H9 (cell line): ENCODE measurements at regions not wholly inside any gene's neighbourhood (a gene's known extent, or its start where the extent isn't known, plus 50 kb on each side); places are given as distances from the start of the nearest gene placed in this dataset.
A peak's percentile ranks its signal among the peaks of the same experiment; 100 is the strongest.

Experiments
- DNase-seq: peaks from one replicate; pipeline ENCODE4 v3.0.0-alpha.2; 2017
- H2AFZ ChIP-seq: one replicate; pipeline ENCODE4 v1.6.1; 2013; ENCODE audit warnings: mild to moderate bottlenecking, low read length, control low read depth, moderate library complexity
- H2AK5ac ChIP-seq: 2 replicates; pipeline ENCODE4 v1.6.1; 2013; ENCODE audit warnings: low read length, control low read depth, mixed read lengths; ENCODE audit not compliant: insufficient read length
- H2BK120ac ChIP-seq: one replicate; pipeline ENCODE4 v1.6.1; 2013; ENCODE audit warnings: low read depth, mild to moderate bottlenecking, low read length, control low read depth, inconsistent platforms; ENCODE audit not compliant: poor library complexity, severe bottlenecking
- H2BK12ac ChIP-seq: 2 replicates; pipeline ENCODE4 v1.6.1; 2013; ENCODE audit warnings: low read length, control low read depth, mixed read lengths, low read depth; ENCODE audit not compliant: insufficient read length
- H2BK15ac ChIP-seq: 2 replicates; pipeline ENCODE4 v1.6.1; 2013; ENCODE audit warnings: low read depth, low read length, control low read depth
- H2BK20ac ChIP-seq: one replicate; pipeline ENCODE4 v1.6.1; 2013; ENCODE audit warnings: low read depth, mild to moderate bottlenecking, low read length, control low read depth, inconsistent platforms; ENCODE audit not compliant: poor library complexity, severe bottlenecking
- H2BK5ac ChIP-seq: 2 replicates; pipeline ENCODE4 v1.6.1; 2013; ENCODE audit warnings: low read length, control low read depth, mixed read lengths; ENCODE audit not compliant: insufficient read length
- H3K14ac ChIP-seq: 2 replicates; pipeline ENCODE4 v1.6.1; 2013; ENCODE audit warnings: low read length, control low read depth; ENCODE audit not compliant: insufficient read depth
- H3K18ac ChIP-seq: 2 replicates; pipeline ENCODE4 v1.6.1; 2013; ENCODE audit warnings: low read depth, mild to moderate bottlenecking, mixed read lengths, low read length, control low read depth; ENCODE audit not compliant: insufficient read length
- H3K23ac ChIP-seq: 2 replicates; pipeline ENCODE4 v1.6.1; 2013; ENCODE audit warnings: low read length, control low read depth, mixed read lengths, low read depth; ENCODE audit not compliant: insufficient read length
- H3K23me2 ChIP-seq: 2 replicates; pipeline ENCODE4 v1.6.1; 2013; ENCODE audit warnings: low read depth, mild to moderate bottlenecking, mixed read lengths, low read length, control low read depth; ENCODE audit not compliant: insufficient read length, poor library complexity, severe bottlenecking
- H3K27ac ChIP-seq: 2 replicates; pipeline ENCODE4 v1.5.1; 2013; ENCODE audit warnings: low read length, control low read depth, mixed read lengths, low read depth; ENCODE audit not compliant: insufficient read length
- H3K27me3 ChIP-seq: 2 replicates; pipeline ENCODE4 v1.6.1; 2013; ENCODE audit warnings: low read length, control low read depth, inconsistent platforms; ENCODE audit not compliant: insufficient read depth
- H3K4ac ChIP-seq: 2 replicates; pipeline ENCODE4 v1.6.1; 2013; ENCODE audit warnings: low read depth, mild to moderate bottlenecking, control low read depth, inconsistent platforms, low read length, moderate library complexity
- H3K4me1 ChIP-seq: 2 replicates; pipeline ENCODE4 v1.6.1; 2013; ENCODE audit warnings: low read length, control low read depth, inconsistent platforms; ENCODE audit not compliant: insufficient read depth
- H3K4me2 ChIP-seq: 2 replicates; pipeline ENCODE4 v1.6.1; 2013; ENCODE audit warnings: low read length, control low read depth, mixed read lengths; ENCODE audit not compliant: insufficient read length, insufficient read depth
- H3K56ac ChIP-seq: 2 replicates; pipeline ENCODE4 v1.6.1; 2013; ENCODE audit warnings: low read depth, mild to moderate bottlenecking, mixed read lengths, low read length, control low read depth; ENCODE audit not compliant: insufficient read length
- H3K79me1 ChIP-seq: 2 replicates; pipeline ENCODE4 v1.6.1; 2013; ENCODE audit warnings: low read depth, mild to moderate bottlenecking, moderate library complexity, low read length, control low read depth, inconsistent platforms; ENCODE audit not compliant: insufficient read depth, poor library complexity, severe bottlenecking
- H3K79me2 ChIP-seq: 2 replicates; pipeline ENCODE4 v1.6.1; 2013; ENCODE audit warnings: low read length, control low read depth, inconsistent platforms; ENCODE audit not compliant: insufficient read depth
- H3K9ac ChIP-seq: 2 replicates; pipeline ENCODE4 v1.6.1; 2013; ENCODE audit warnings: low read length, control low read depth, mixed read lengths; ENCODE audit not compliant: insufficient read length; ENCODE audit errors: extremely low read depth
- H3K9me3 ChIP-seq: one replicate; pipeline ENCODE4 v1.6.1; 2013; ENCODE audit warnings: low read depth, low read length, inconsistent platforms; ENCODE audit not compliant: control insufficient read depth
- H3T11ph ChIP-seq: one replicate; pipeline ENCODE4 v1.6.1; 2013; ENCODE audit warnings: mild to moderate bottlenecking, low read length, control low read depth, inconsistent platforms
- H4K20me1 ChIP-seq: one replicate; pipeline ENCODE4 v1.6.1; 2013; ENCODE audit not compliant: control insufficient read depth, insufficient read length, insufficient read depth
- H4K5ac ChIP-seq: 2 replicates; pipeline ENCODE4 v1.6.1; 2013; ENCODE audit warnings: low read depth, mild to moderate bottlenecking, mixed read lengths, low read length, control low read depth; ENCODE audit not compliant: insufficient read length
- H4K8ac ChIP-seq: replicated peaks from 2 replicates; pipeline ENCODE4 v1.6.1; 2013; ENCODE audit warnings: low read length, control low read depth, mixed read lengths, low read depth; ENCODE audit not compliant: insufficient read length
- H4K91ac ChIP-seq: 2 replicates; pipeline ENCODE4 v1.6.1; 2013; ENCODE audit warnings: low read depth, mild to moderate bottlenecking, moderate library complexity, mixed read lengths, low read length, control low read depth; ENCODE audit not compliant: insufficient read length
- H3K27ac Mint-ChIP-seq, 3 experiments: 2 replicates in 2 of 3; 3 replicates in 1 of 3; pipeline ENCODE4 v1.8.0; 2020 to 2021; ENCODE audit warnings: mixed read lengths in 3 of 3, mild to moderate bottlenecking in 1 of 3, moderate library complexity in 1 of 3
- H3K27me3 Mint-ChIP-seq: 2 replicates; pipeline ENCODE4 v1.8.0; 2021; ENCODE audit warnings: low read depth, mild to moderate bottlenecking, moderate library complexity, mixed read lengths
- H3K36me3 Mint-ChIP-seq, 3 experiments: 2 replicates in 2 of 3; 3 replicates in 1 of 3; pipeline ENCODE4 v1.8.0; 2020 to 2021; ENCODE audit warnings: low read depth in 3 of 3, mixed read lengths in 3 of 3; ENCODE audit not compliant: insufficient read depth in 1 of 3
- H3K4me1 Mint-ChIP-seq, 2 experiments: 2 replicates each; pipeline ENCODE4 v1.8.0; 2020; ENCODE audit warnings: mixed read lengths in 2 of 2
- H3K4me3 Mint-ChIP-seq, 2 experiments: 2 replicates in 1 of 2; 3 replicates in 1 of 2; pipeline ENCODE4 v1.8.0; 2020 to 2021; ENCODE audit warnings: mild to moderate bottlenecking in 2 of 2, mixed read lengths in 2 of 2, moderate library complexity in 1 of 2
- H3K9me3 Mint-ChIP-seq, 2 experiments: 2 replicates in 1 of 2; 3 replicates in 1 of 2; pipeline ENCODE4 v1.8.0; 2020; ENCODE audit warnings: mild to moderate bottlenecking in 2 of 2, mixed read lengths in 2 of 2, moderate library complexity in 1 of 2
- CTCF ChIP-seq: fragments of 200-600 bp; sonication (generic); conservative IDR thresholded peaks from 3 replicates; pipeline ENCODE4 v1.8.0; 2021; ENCODE audit warnings: antibody characterized with exemption, mild to moderate bottlenecking
- WGBS: extraction: QIAGEN DNeasy Blood & Tissue Kit; methylation state at CpG from one replicate; pipeline ENCODE4 v1.1.7; 2013; ENCODE audit warnings: missing lambda C conversion rate, low lambda C conversion rate, mixed read lengths; ENCODE audit not compliant: insufficient read length; ENCODE audit errors: extremely low coverage; 5-methylcytosine and 5-hydroxymethylcytosine counted together

- Histone ChIP-seq H4K91ac (no peak overlapping the region), H2AFZ (no peak overlapping the region), H3K79me2 (no peaks in the 10 kb centered on the region), H3K4ac (no peak overlapping the region), H3K27me3 (no peaks in the 10 kb centered on the region), H3K23me2 (no peaks in the 10 kb centered on the region), H3K23ac (no peak overlapping the region), H3K27ac (no peak overlapping the region), H3K9ac (no peak overlapping the region), H2BK120ac (no peak overlapping the region), H3K56ac (no peak overlapping the region), H2BK15ac (no peak overlapping the region), H3K18ac (no peak overlapping the region), H2BK12ac (no peak overlapping the region), H2BK5ac (no peak overlapping the region), H3K9me3 (no peaks in the 10 kb centered on the region), H3K79me1 (no peaks in the 10 kb centered on the region), H2AK5ac (no peak overlapping the region), H3K14ac (no peak overlapping the region), H3T11ph (no peak overlapping the region), H4K8ac (no peak overlapping the region), H3K4me1 (peaks cover 2% of the 10 kb centered on the region; the same call in 1 of the 2 replicates), H4K20me1 (no peaks in the 10 kb centered on the region), H3K4me2 (no peak overlapping the region), H2BK20ac (no peak overlapping the region), H4K5ac (no peak overlapping the region)
- peak overlapping the region in 1 of 3 experiments; percentile 42; a peak in 1 of 7 replicates for H3K27ac Mint-ChIP-seq
- TF ChIP-seq CTCF = no peak
- peaks cover 31 to 36% of the 10 kb centered on the region in 2 experiments for H3K4me1 Mint-ChIP-seq
- DNase-seq = no peak
- H3K4me3 Mint-ChIP-seq = no peak overlapping the region
- H3K36me3 Mint-ChIP-seq = no peaks in the 10 kb centered on the region; a peak in 1 of 7 replicates
- no peaks in the 10 kb centered on the region; a peak in 1 of 5 replicates for H3K9me3 Mint-ChIP-seq
- peaks cover 1% of the 10 kb centered on the region; the same call in 1 of the 2 replicates for H3K27me3 Mint-ChIP-seq
- WGBS = no CpG with 5 or more reads among the region's 9 CpGs
These were observed 91.7 kb upstream of the SEC11C start for GRCh38 chr18:59048048-59048363.
